NCI-H2171 treated with DMSO at 0.1 percent for 48 hours (cell line): ENCODE measurements at regions not wholly inside any gene's neighbourhood (a gene's known extent, or its start where the extent isn't known, plus 50 kb on each side); places are given as distances from the start of the nearest gene placed in this dataset.

Experiments
- DNase-seq: peaks from one replicate; lab custom pipeline; 2025; lab: John Stamatoyannopoulos, UW

GRCh38 chr11:116473206-116473769, 299.5 kb downstream of the BUD13 start:
- DNase-seq = no peak

DNA sequence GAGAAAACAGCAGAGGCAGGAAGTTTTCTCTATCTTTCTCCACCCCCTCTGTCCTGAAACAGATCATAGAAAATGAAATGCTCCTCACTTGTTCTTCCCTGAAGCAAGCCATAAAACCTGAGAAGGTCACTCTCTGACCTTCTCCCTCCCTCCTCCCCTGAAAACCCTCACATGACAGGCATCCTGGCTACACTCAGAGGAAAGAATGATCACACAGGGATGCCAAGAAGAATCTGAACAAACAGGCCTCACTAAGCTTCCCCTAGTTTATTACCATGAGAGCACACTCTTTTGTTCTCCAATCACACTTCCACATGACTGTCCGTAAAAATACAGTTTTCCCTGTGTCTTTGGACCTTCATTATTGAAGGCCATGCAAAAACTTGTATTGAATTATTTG, 300.1 kb downstream of the BUD13 start:
- no peak for DNase-seq

- no peak for DNase-seq
Observed at GRCh38 chr11:116471608-116472256, 301.1 kb downstream of the BUD13 start.

DNA sequence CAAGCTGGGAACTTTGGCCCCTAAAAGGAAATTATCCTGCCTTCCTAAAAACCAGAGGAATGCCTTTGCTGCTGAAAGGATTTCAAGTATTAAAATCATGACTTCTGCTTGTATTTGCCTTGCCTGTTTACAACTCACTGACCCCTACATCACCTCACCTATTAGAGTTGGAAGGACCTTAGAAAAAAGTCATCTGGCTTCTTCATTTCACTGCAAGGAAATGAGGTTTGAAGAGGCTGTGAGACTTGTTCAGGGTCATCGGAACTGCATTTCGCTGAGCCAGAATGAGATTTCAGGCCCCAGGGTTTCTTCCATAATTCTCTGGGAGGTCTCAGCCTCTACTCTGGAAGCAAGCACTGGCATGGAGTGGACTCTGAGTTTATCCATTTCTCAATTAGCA, 304.1 kb downstream of the BUD13 start:
- no peak for DNase-seq

GRCh38 chr11:116467823-116468222, 305.0 kb downstream of the BUD13 start:
- no peak for DNase-seq

GRCh38 chr11:116466801-116467200, 306.0 kb downstream of the BUD13 start:
- DNase-seq = no peak

DNA sequence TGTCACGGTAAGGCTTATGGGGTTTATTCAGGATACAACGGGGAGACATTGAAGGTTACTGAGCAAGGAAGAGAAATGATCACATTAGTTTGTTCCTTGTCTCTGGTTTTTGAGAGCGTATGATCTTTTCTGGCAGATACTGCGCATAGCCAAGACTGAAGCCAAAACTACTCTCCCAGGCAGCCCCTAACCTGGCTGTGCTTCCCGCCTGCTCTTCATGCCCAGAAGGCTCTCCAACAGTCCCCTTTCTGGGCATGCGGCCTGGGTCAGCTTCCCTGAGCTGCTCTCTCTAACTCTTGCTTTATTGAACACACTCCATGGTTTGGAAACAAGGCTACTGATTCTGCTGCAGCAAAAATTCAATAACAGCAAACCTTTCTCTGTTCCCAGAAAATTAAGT, 306.6 kb downstream of the BUD13 start:
- no peak for DNase-seq

DNA sequence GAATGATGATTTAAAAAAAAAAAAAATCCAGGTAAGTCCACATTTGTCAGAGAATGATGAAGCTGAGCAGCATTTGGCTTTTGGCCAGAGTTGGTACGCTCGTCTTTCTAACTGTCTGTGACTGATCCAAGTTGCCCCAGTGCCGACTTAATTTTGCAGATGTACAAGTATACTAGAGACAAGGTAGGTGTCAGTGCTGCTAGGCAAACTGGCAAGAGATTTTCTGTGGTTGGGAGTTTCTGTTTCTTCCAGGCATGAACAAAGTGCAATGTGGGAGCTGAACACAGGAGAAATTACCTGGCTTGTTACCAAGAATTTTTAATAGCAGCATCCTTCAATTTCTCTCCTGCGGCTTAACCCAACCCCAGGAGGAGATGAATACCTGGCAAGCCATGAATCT, 307.7 kb downstream of the BUD13 start:
- DNase-seq = no peak

DNA sequence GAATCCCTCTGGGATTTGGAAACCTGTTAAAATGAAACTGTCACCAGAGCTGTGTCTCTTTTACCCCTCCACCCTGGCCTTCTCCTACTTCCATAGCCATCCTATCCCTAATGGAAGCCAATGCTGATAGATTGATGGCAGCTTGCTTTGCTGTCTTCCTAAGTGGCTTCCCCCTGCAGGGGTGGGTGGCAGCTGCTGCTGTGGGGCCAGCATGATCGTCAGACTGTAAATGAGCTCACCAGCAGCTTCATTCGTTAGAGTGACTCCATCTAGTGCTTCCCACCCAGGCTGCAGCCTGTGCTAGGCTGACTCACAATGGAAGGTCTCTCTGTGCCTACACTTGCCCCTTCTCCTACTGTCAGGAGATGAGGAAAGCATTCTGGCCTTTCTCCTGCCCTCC, 311.0 kb downstream of the BUD13 start:
- DNase-seq = peak; percentile 61

DNA sequence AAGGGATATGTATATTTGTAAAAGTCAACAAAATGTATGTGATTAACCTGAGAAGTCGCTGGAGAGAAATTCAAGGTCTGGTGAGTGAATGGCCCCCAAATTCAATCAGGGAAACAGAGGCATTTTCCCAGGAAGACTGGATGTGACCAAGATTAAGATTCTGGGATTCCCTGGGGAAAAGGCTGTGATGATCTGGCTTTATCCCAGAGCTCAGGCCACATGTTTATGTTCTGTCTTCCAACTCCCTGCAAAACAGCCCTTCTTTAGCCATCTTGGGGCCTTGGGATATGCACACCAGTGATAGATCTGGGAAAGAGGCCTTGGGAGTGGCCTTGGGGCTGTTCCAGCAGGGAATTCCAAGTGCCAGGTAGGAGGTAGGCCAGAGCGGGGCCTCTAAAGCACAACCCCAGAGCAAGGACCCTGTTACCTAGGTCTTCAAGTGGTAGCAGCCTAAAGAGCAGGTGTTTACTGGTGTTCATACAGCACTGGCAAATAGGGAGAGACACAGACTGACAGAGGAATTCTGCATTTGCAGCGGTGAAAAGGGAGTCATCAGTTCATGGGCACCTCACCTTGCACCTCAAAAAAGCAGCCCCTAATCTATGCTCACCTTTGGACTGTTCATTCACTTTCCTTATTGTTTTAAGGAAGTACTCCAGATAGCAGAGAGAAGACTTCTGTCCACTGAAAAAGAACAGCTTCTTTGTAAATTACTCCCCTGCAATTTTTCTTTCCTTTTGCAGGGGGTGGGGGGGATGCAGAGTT, 312.4 kb downstream of the BUD13 start:
- DNase-seq = no peak

DNA sequence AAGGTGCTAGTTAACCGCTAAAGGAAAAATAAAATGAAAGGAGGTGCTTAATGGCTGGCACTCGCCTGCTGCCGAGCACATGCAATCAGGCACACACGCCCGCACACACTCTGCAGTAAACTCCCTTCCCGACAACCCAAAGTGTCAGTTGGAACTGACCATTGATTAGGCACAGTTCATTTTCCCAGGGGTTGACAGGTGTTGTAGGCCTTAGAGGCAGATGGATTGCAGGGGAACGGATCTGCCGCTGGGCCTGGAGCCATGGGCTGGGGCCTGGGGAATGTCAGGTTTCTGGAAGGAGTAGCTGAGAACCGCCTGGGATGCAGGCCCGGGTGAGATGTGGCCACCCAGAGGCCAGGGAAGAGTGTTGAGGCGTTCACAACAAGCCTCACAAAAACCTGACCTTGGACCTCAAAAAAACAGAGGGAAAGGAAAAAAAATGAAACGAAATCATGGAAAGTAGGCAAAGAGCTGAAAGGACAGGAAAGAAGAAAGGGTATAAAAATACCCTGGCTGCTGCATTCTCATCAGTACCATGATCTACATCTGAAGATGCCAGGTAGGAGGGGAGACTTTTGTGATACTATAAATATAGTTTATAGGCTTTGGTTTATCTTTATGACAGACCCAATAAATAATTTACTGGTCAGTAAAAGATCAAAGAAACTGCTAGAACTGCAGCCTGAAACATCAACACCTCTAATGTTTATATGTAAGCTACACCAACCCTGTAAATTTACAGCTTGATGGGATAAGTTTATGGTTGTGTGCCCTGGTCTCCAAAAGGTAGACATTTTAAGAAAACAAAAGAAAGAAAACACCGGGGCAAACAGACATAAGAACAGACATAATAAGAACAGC, 313.4 kb downstream of the BUD13 start:
- no peak for DNase-seq

DNA sequence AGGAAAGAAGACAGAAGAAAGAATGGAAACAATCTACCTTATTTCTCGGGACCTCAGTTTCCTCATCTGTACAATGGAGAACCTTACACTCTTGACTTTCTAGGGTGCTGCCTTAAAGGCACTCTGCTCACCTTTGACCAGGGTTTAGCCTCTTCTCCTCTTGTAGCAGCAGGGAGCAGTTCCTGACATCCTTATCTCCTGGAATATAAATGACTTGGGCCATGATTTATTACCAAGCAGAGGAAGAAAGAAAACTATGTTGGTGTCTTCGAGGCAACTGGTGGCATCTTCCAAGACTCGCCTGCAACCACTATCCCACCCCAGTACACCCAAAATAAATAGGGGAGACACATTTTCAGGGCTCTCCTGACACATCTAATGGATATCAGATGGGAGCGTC, 314.2 kb downstream of the BUD13 start:
- no peak for DNase-seq

DNA sequence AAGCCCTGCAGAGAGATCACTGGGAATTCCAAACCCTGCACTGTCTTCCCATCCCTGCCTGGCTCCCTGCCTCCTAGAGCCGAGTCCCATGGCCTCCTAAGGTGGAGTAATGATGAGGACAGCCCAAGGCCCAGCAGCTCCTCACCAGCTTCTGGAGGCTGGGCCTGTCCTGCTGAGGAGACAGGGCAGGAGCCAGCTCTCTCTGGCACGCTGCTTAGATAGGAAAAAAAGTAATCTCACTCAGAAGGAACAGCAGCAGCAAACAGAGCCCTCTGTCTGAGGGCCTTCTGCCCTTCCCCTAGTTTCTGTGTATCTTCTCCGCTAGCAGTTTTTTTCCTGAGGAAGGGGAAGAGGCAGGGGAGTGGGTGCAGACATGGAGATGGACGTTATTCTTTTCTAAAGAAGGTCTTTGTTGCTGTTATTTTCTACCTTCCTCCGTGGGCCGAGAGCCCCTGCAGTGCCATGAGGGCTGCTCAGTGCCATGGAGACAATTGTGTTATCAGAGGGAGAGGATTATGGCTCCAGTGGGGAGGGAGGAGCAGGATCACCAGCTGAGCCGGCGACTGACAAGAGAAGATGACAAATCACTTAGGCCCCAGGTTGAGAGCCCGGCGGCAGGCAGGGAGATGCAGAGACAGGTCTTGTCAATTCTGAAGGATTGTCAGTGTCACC, 315.3 kb downstream of the BUD13 start:
- DNase-seq = no peak

DNA sequence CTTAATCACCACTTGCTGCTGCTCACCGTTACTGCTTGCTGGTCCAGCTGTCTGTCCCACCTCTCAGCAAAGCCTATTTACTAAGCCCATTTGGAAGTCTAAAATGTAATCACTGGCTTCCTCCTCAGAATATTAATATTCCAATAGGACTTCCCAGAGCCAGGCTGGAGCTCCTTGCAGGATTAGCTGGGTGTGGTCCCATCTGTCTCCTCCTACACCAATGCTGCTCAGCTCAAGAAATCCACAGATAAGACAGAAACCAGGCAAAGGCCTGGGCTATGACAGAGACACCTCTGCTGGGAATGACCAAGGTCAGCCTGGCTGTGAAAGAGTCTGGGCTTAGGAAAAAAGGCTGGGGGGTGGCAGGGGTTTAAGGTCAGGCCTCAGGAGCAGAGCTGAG, 317.8 kb downstream of the BUD13 start:
- no peak for DNase-seq

GRCh38 chr11:116454020-116454645, 318.7 kb downstream of the BUD13 start:
- peak; percentile 12 for DNase-seq

- no peak for DNase-seq
Observed at GRCh38 chr11:116452461-116452860, 320.3 kb downstream of the BUD13 start.

DNA sequence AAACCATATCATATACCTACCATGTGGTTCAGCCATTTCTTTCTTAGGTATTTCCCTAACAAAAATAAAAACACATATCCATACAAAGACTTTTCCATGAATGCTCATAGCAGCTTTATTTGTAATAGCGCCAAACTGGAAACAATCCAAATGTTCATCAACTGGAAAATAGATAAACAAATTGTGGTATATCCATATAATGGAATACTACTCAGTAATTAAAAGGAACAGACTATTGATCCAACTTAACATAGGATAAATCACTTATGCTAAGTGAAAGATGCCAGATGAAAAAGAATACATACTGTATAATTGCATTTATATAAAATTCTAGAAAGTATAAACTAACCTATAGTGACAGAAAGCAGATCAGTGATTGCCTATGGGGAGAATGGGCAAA, 323.3 kb downstream of the BUD13 start:
- DNase-seq = no peak

GRCh38 chr11:116446048-116446941, 326.5 kb downstream of the BUD13 start:
- DNase-seq = no peak

DNA sequence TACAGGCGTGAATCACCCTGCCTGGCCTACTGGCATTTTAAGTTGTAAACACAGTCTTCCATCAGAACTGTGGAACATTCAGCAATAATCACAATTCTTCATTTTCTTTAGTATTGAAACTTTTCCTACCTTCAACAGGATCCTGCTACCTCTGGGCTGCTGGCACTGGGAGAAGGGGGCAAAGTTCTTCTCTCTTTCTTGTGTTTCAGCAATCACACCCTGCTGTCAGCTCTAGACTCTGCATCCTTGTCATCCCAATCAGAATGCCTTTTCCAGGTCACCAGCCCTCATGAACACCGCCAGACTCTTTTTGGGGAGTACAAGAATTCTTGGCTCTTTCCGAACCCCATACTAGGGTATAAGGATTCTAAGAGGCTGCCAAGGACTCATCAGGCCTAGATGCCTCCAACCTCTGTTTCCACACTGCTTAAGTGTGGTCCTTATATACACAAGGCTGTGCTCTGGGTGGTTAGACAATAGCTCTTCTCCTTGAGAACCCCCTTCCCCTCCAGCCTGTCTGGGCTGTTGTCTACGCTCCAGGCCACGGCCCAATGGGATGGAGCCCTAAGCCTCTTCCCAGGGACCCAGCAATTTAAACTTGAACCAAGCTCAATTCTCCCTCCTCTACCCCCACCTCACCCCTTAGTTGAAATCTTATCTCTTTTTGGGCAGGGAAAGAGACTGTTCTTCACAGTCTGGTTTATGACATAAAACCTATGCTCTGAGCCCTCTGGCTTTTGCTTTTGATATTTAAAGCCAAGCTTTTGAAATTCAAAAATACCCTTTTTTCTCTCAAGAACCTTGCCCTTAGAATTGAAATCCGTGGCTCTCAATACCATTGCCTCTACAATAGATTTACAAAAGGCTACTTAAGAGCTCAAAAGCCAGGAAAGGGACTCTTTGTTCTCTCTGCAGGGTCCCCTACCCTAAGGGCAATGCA, 327.4 kb downstream of the BUD13 start:
- DNase-seq = no peak
